H1 (cell line): ENCODE measurements at regions not wholly inside any gene's neighbourhood (a gene's known extent, or its start where the extent isn't known, plus 50 kb on each side); places are given as distances from the start of the nearest gene placed in this dataset.

Experiments
- CTCF ChIA-PET: fragments of 300-600 bp; sonication (Branson Sonifier 250); formaldehyde crosslinking; loops from one replicate; lab custom pipeline; 2021; ENCODE audit not compliant: partially characterized antibody; lab: Charles Lee
- POLR2A ChIA-PET: fragments of 300-600 bp; sonication (Branson Sonifier 250); formaldehyde crosslinking; loops from one replicate; lab custom pipeline; 2021; ENCODE audit warnings: inconsistent platforms; ENCODE audit not compliant: partially characterized antibody; lab: Charles Lee
- DNase-seq, 2 experiments: peaks; one replicate each; pipeline versions ENCODE4 v3.0.0 to v3.0.0-alpha.2; 2010 to 2022; ENCODE audit warnings: low spot score in 2 of 2, low read depth in 1 of 2, mixed read lengths in 1 of 2
- FAIRE-seq: peaks from 2 replicates; lab custom pipeline; 2011; peaks lifted over from hg19 to GRCh38; lab: Jason Lieb, UNC
- H2AFZ ChIP-seq: 2 replicates; pipeline ENCODE4 v1.8.1; 2012; ENCODE audit warnings: low read length, inconsistent platforms
- H2AK5ac ChIP-seq: 2 replicates; pipeline ENCODE4 v1.6.1; 2013; ENCODE audit warnings: low read depth, low read length
- H2BK120ac ChIP-seq: replicated peaks from 2 replicates; pipeline ENCODE3; 2013; ENCODE audit warnings: low read depth, low read length, inconsistent platforms
- H2BK12ac ChIP-seq: 2 replicates; pipeline ENCODE4 v1.6.1; 2013; ENCODE audit warnings: low read depth, low read length
- H2BK15ac ChIP-seq: 2 replicates; pipeline ENCODE4 v1.6.1; 2013; ENCODE audit warnings: low read length
- H2BK20ac ChIP-seq: 2 replicates; pipeline ENCODE4 v1.6.1; 2013; ENCODE audit warnings: low read length
- H2BK5ac ChIP-seq: 2 replicates; pipeline ENCODE4 v1.6.1; 2013; ENCODE audit warnings: low read depth, low read length
- H3K14ac ChIP-seq: 2 replicates; pipeline ENCODE4 v1.6.1; 2013; ENCODE audit warnings: inconsistent platforms; ENCODE audit not compliant: insufficient read length
- H3K18ac ChIP-seq: 2 replicates; pipeline ENCODE4 v1.6.1; 2013; ENCODE audit warnings: low read length; ENCODE audit errors: extremely low read depth
- H3K23ac ChIP-seq: 2 replicates; pipeline ENCODE4 v1.6.1; 2013; ENCODE audit warnings: inconsistent platforms; ENCODE audit not compliant: insufficient read length
- H3K23me2 ChIP-seq: 2 replicates; pipeline ENCODE4 v1.6.1; 2013; ENCODE audit warnings: low read depth, low read length
- H3K27ac ChIP-seq: 2 replicates; pipeline ENCODE4 v1.6.1; 2011; ENCODE audit warnings: low read depth, low read length, inconsistent platforms
- H3K27me3 ChIP-seq, 4 experiments: replicated peaks in 1 of 4; 1 replicate in 1 of 4; 2 replicates in 3 of 4; pipeline versions ENCODE4 v1.6.1 to v1.8.1; 2011 to 2013; ENCODE audit warnings: low read length in 3 of 4, mild to moderate bottlenecking in 3 of 4, inconsistent platforms in 2 of 4, mixed read lengths in 2 of 4, moderate library complexity in 1 of 4; ENCODE audit not compliant: control insufficient read depth in 3 of 4, insufficient read depth in 3 of 4; ENCODE audit errors: extremely low read depth in 1 of 4
- H3K36me3 ChIP-seq, 4 experiments: 2 replicates each; pipeline versions ENCODE4 v1.6.1 to v1.8.1; 2011 to 2013; ENCODE audit warnings: mild to moderate bottlenecking in 4 of 4, low read length in 3 of 4, moderate library complexity in 2 of 4, control low read depth in 1 of 4, inconsistent platforms in 1 of 4; ENCODE audit not compliant: insufficient read depth in 4 of 4, control insufficient read depth in 2 of 4
- H3K4ac ChIP-seq: replicated peaks from 2 replicates; pipeline ENCODE3; 2013; ENCODE audit warnings: low read length, low read depth, mixed read lengths, inconsistent platforms; ENCODE audit not compliant: insufficient read length
- H3K4me1 ChIP-seq, 4 experiments: replicated peaks in 1 of 4; 1 replicate in 1 of 4; 2 replicates in 3 of 4; pipeline versions ENCODE4 v1.6.1 to v1.8.1; 2011 to 2013; ENCODE audit warnings: low read length in 3 of 4, inconsistent platforms in 2 of 4, mixed read lengths in 1 of 4; ENCODE audit not compliant: insufficient read depth in 4 of 4, control insufficient read depth in 3 of 4
- H3K4me2 ChIP-seq, 2 experiments: 2 replicates each; pipeline versions ENCODE4 v1.6.1 to v1.8.1; 2011 to 2013; ENCODE audit warnings: low read depth in 2 of 2, low read length in 2 of 2, control low read depth in 1 of 2, inconsistent platforms in 1 of 2, mild to moderate bottlenecking in 1 of 2; ENCODE audit not compliant: insufficient read depth in 1 of 2
- H3K4me3 ChIP-seq, 4 experiments: fragments of 200-600, 300-600 bp in 1 of 4; sonication (generic), shearing (Covaris generic), sonication (Bioruptor Twin) in 1 of 4; 2 replicates each; pipeline versions ENCODE4 v1.5.1 to v1.8.1; 2011 to 2016; ENCODE audit warnings: low read length in 4 of 4, low read depth in 3 of 4, control low read depth in 2 of 4, inconsistent platforms in 2 of 4, mild to moderate bottlenecking in 2 of 4, mixed read lengths in 1 of 4, moderate library complexity in 1 of 4; ENCODE audit not compliant: insufficient read depth in 2 of 4; ENCODE audit errors: extremely low read depth in 1 of 4
- H3K56ac ChIP-seq: replicated peaks from 2 replicates; pipeline ENCODE3; 2013; ENCODE audit warnings: low read depth, mild to moderate bottlenecking, mixed read lengths, low read length, inconsistent platforms; ENCODE audit not compliant: insufficient read length
- H3K79me1 ChIP-seq: 2 replicates; pipeline ENCODE4 v1.6.1; 2013; ENCODE audit warnings: low read depth, low read length, control low read depth
- H3K79me2 ChIP-seq, 2 experiments: 2 replicates each; pipeline versions ENCODE4 v1.6.1 to v1.8.1; 2012 to 2013; ENCODE audit warnings: low read length in 2 of 2, mild to moderate bottlenecking in 2 of 2, inconsistent platforms in 1 of 2; ENCODE audit not compliant: insufficient read depth in 2 of 2, control insufficient read depth in 1 of 2
- H3K9ac ChIP-seq, 4 experiments: replicated peaks in 1 of 4; 1 replicate in 1 of 4; 2 replicates in 3 of 4; pipeline versions ENCODE4 v1.6.1 to v1.8.1; 2011 to 2013; ENCODE audit warnings: low read depth in 3 of 4, low read length in 3 of 4, control low read depth in 2 of 4, mild to moderate bottlenecking in 2 of 4, moderate library complexity in 2 of 4, inconsistent platforms in 1 of 4; ENCODE audit errors: extremely low read depth in 1 of 4
- H3K9me3 ChIP-seq, 2 experiments: 2 replicates each; pipeline versions ENCODE4 v1.6.1 to v1.8.1; 2012 to 2013; ENCODE audit warnings: mild to moderate bottlenecking in 2 of 2, moderate library complexity in 2 of 2, control low read depth in 1 of 2, inconsistent platforms in 1 of 2, low read depth in 1 of 2, low read length in 1 of 2, mixed read lengths in 1 of 2; ENCODE audit not compliant: insufficient read depth in 2 of 2
- H4K20me1 ChIP-seq, 2 experiments: replicated peaks in 1 of 2; 2 replicates each; pipeline versions ENCODE3 to v1.8.1; 2011 to 2013; ENCODE audit warnings: inconsistent platforms in 2 of 2, low read length in 2 of 2, mild to moderate bottlenecking in 1 of 2; ENCODE audit not compliant: insufficient read depth in 2 of 2, control insufficient read depth in 1 of 2
- H4K5ac ChIP-seq: 2 replicates; pipeline ENCODE4 v1.6.1; 2013; ENCODE audit warnings: low read length, low read depth, mixed read lengths, inconsistent platforms; ENCODE audit not compliant: insufficient read length
- H4K8ac ChIP-seq: 2 replicates; pipeline ENCODE4 v1.8.0; 2013; ENCODE audit warnings: mild to moderate bottlenecking, moderate library complexity, low read length, inconsistent platforms; ENCODE audit not compliant: insufficient read depth; ENCODE audit errors: extremely low read depth
- H4K91ac ChIP-seq: replicated peaks from 2 replicates; pipeline ENCODE3; 2013; ENCODE audit warnings: low read length, mixed read lengths, inconsistent platforms; ENCODE audit not compliant: insufficient read length
- CHD1 ChIP-seq: IDR thresholded peaks from 2 replicates; pipeline ENCODE4 v1.6.1; 2012; ENCODE audit warnings: low read depth, low read length, improper control_type of control experiment
- SIN3A ChIP-seq, 2 experiments: IDR thresholded peaks in 1 of 2; conservative IDR thresholded peaks in 1 of 2; 2 replicates each; pipeline ENCODE4 v1.6.1; 2011 to 2012; ENCODE audit warnings: low read length in 2 of 2, improper control_type of control experiment in 1 of 2, low read depth in 1 of 2, mild to moderate bottlenecking in 1 of 2
- TCF12 ChIP-seq: IDR thresholded peaks from 2 replicates; pipeline ENCODE4 v1.6.1; 2011; ENCODE audit warnings: low read depth, mild to moderate bottlenecking, low read length
- YY1 ChIP-seq: IDR thresholded peaks from 2 replicates; pipeline ENCODE4 v1.6.1; 2011; ENCODE audit warnings: low read depth, mild to moderate bottlenecking, low read length
- ZNF274 ChIP-seq: IDR thresholded peaks from 2 replicates; pipeline ENCODE4 v1.7.0; 2012; ENCODE audit warnings: low read length, borderline replicate concordance; ENCODE audit errors: extremely low read depth
- WGBS, 2 experiments: shearing (Covaris generic) in 1 of 2; methylation state at CpG; one replicate each; pipeline versions ENCODE4 v1.1.6 to v1.1.7; 2013 to 2015; ENCODE audit warnings: low lambda C conversion rate in 2 of 2, mixed read lengths in 2 of 2, inconsistent platforms in 1 of 2, low coverage in 1 of 2, missing lambda C conversion rate in 1 of 2; ENCODE audit not compliant: insufficient replicate concordance in 2 of 2, insufficient coverage in 1 of 2, insufficient read length in 1 of 2; ENCODE audit errors: extremely low coverage in 1 of 2, missing lambda C conversion rate in 1 of 2; 5-methylcytosine and 5-hydroxymethylcytosine counted together

DNA sequence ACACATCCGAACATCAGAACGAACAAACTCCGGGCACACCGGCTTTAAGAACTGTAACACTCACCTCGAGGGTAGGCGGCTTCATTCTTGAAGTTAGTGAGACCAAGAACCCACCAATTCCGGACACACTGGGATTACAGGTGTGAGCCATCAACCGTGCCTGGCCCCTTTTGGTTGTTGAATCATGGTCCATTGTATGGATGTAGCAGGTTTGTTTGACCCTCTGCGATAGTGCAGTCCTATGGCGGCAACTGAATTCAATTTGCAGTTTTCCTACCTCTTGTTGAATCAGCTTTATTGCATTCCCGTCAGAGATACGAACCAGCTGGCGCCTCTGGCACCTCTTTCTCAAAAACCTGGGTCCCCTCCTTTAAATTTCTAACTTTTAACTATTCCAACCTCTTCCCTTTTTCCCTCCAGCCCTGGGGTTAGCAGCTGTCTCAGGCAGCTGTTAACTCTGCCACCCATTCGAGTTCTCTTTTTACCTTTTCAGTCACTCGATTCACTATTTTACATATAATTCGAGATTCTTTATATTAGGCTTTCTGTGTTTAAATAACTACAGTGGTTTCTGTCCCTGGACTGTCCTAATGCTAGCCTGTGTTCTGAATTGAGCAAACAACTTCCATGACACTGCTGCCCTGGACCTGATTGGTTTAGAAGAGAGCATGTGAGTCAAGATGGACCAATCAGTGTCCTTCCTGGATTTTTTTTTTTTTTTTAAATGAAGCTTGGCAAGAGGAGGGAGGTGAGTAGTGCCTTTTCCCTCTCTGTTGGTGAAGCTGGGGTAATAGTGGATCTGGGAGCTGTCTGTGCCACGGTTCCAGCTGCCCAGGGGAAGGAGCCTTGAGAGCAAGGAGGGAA lies 261.5 kb downstream of the PCNX1 start:
- no peak overlapping the region for H2BK5ac ChIP-seq
- no peaks in the 10 kb centered on the region for H3K79me2 ChIP-seq
- no peak overlapping the region for H2BK20ac ChIP-seq
- no peaks in the 10 kb centered on the region for H3K36me3 ChIP-seq
- no peak overlapping the region for H4K8ac ChIP-seq
- H4K91ac ChIP-seq: no peak overlapping the region
- H3K56ac ChIP-seq: no peak overlapping the region
- no peaks in the 10 kb centered on the region for H3K27me3 ChIP-seq
- DNase-seq: no peak
- no peak overlapping the region for H4K5ac ChIP-seq
- H2AFZ ChIP-seq: peak overlapping the region; percentile 32; the same call in 1 of the 2 replicates
- no peaks in the 10 kb centered on the region for H3K9me3 ChIP-seq
- H2BK12ac ChIP-seq: no peak overlapping the region
- ChIA-PET POLR2A (no interaction called here), CTCF (interaction anchor here (0.6 to 1.9 kb wide), 3 partner anchors 11 to 60 kb away, joined by 4 to 6 read pairs (median 5); no protein-coding TSS in a partner anchor)
- H2BK120ac ChIP-seq: no peak overlapping the region
- H2AK5ac ChIP-seq: no peak overlapping the region
- no peak overlapping the region for H3K27ac ChIP-seq
- no peak overlapping the region for H3K23ac ChIP-seq
- no peak overlapping the region for H3K14ac ChIP-seq
- no peak for TF ChIP-seq TCF12
- TF ChIP-seq YY1: no peak
- no peak for TF ChIP-seq ZNF274
- no peak for TF ChIP-seq CHD1
- TF ChIP-seq SIN3A (conservative IDR thresholded peaks at IDR 0.05 in 1 of 2, IDR thresholded peaks at IDR 0.05 in 1 of 2; ENCODE audit: low read depth in 1 of 2, low read length in 2 of 2): no peak
- no peak overlapping the region for H3K4me2 ChIP-seq
- H2BK15ac ChIP-seq: no peak overlapping the region
- H3K79me1 ChIP-seq: no peaks in the 10 kb centered on the region
- H3K4ac ChIP-seq: no peak overlapping the region
- H3K9ac ChIP-seq: no peak overlapping the region
- 94% methylated on average over 17 of the region's 17 CpGs; no CpG with 5 or more reads in 1 of the 2 experiments for WGBS, 2 experiments
- no peak for FAIRE-seq
- H3K18ac ChIP-seq: no peak overlapping the region; the same call in 1 of the 2 replicates
- H3K4me1 ChIP-seq: no peaks in the 10 kb centered on the region
- no peaks in the 10 kb centered on the region for H3K23me2 ChIP-seq
- no peak overlapping the region for H3K4me3 ChIP-seq
- H4K20me1 ChIP-seq: no peaks in the 10 kb centered on the region
